Pulmonary artery endothelial cell (primary cell): ENCODE measurements at regions not wholly inside any gene's neighbourhood (a gene's known extent, or its start where the extent isn't known, plus 50 kb on each side); places are given as distances from the start of the nearest gene placed in this dataset.

Experiments
- DNase-seq: peaks from one replicate; pipeline ENCODE4 v3.0.0-alpha.2; 2011; ENCODE audit warnings: low read depth, low spot score

GRCh38 chr14:87879389-87879788 lies 113.6 kb downstream of the GALC start:
- DNase-seq: no peak

- DNase-seq: no peak
Measured at GRCh38 chr14:87878959-87879358, 114.0 kb downstream of the GALC start.

- no peak for DNase-seq
Measured at GRCh38 chr14:87877877-87878276, 115.1 kb downstream of the GALC start.

GRCh38 chr14:87874676-87875075 lies 118.3 kb downstream of the GALC start:
- no peak for DNase-seq

- DNase-seq: peak; percentile 36
Measured at GRCh38 chr14:87873741-87874140, 119.2 kb downstream of the GALC start.

- DNase-seq: no peak
Measured at GRCh38 chr14:87869619-87870583, 123.1 kb downstream of the GALC start.

GRCh38 chr14:87868920-87869319 lies 124.1 kb downstream of the GALC start:
- DNase-seq: no peak

GRCh38 chr14:87866116-87866515 lies 126.9 kb downstream of the GALC start:
- DNase-seq: no peak

GRCh38 chr14:87864356-87865270 lies 128.4 kb downstream of the GALC start:
- DNase-seq: peak; percentile 32

- no peak for DNase-seq
Measured at GRCh38 chr14:87863047-87863446, 129.9 kb downstream of the GALC start.

GRCh38 chr14:87852107-87852506 lies 140.9 kb downstream of the GALC start:
- DNase-seq: no peak

- no peak for DNase-seq
Measured at GRCh38 chr14:87851190-87851589, 141.8 kb downstream of the GALC start.

GRCh38 chr14:87847216-87847755 lies 145.7 kb downstream of the GALC start:
- DNase-seq: no peak

GRCh38 chr14:87840906-87841305 lies 152.1 kb downstream of the GALC start:
- no peak for DNase-seq

GRCh38 chr14:87838931-87839330 lies 154.1 kb downstream of the GALC start:
- DNase-seq: no peak

GRCh38 chr14:87837296-87837695 lies 155.7 kb downstream of the GALC start:
- DNase-seq: no peak

GRCh38 chr14:87834594-87834993 lies 158.4 kb downstream of the GALC start:
- no peak for DNase-seq

GRCh38 chr14:87833026-87833425 lies 160.0 kb downstream of the GALC start:
- no peak for DNase-seq

GRCh38 chr14:87830443-87831096 lies 162.4 kb downstream of the GALC start:
- DNase-seq: no peak

GRCh38 chr14:87829543-87829942 lies 163.4 kb downstream of the GALC start:
- no peak for DNase-seq

GRCh38 chr14:87824266-87824665 lies 168.7 kb downstream of the GALC start:
- no peak for DNase-seq
